Body of pancreas (tissue), 4 donors: ENCODE measurements at regions not wholly inside any gene's neighbourhood (a gene's known extent, or its start where the extent isn't known, plus 50 kb on each side); places are given as distances from the start of the nearest gene placed in this dataset.

Experiments
- ATAC-seq: fragments of 150-250 bp; one replicate; pipeline ENCODE4 v1.9.1; 2016
- DNase-seq, 4 donors: peaks; one replicate each; pipeline ENCODE4 v3.0.0-alpha.2; 2019
- H3K27ac ChIP-seq, 4 donors: fragments of 200-600 bp; sonication (generic); 1 replicate in 3 of 4; 2 replicates in 1 of 4; pipeline versions ENCODE4 v1.5.1 to v1.6.1; 2016 to 2019; ENCODE audit warnings: mild to moderate bottlenecking in 1 of 4, mixed read lengths in 1 of 4, moderate library complexity in 1 of 4
- H3K27me3 ChIP-seq, 2 donors: fragments of 200-600 bp; sonication (generic); one replicate each; pipeline ENCODE4 v1.6.0; 2016; ENCODE audit warnings: mild to moderate bottlenecking in 1 of 2
- H3K36me3 ChIP-seq, 2 donors: fragments of 200-600 bp; sonication (generic); replicated peaks in 1 of 2; 2 replicates each; pipeline ENCODE4 v1.5.1; 2016; ENCODE audit warnings: low read depth in 2 of 2; ENCODE audit not compliant: insufficient read depth in 1 of 2
- H3K4me1 ChIP-seq: fragments of 200-600 bp; sonication (generic); one replicate; pipeline ENCODE4 v1.6.0; 2016
- H3K4me3 ChIP-seq, 2 donors: fragments of 200-600 bp; sonication (generic); 1 replicate in 1 of 2; 2 replicates in 1 of 2; pipeline ENCODE4 v1.5.1; 2016 to 2019
- H3K9me3 ChIP-seq, 3 donors: fragments of 200-600 bp; sonication (generic); 1 replicate in 2 of 3; 2 replicates in 1 of 3; pipeline ENCODE4 v1.5.1; 2016
- CTCF ChIP-seq, 7 experiments: fragments of 450-650 bp in 4 of 7; fragments of 200-600 bp in 3 of 7; sonication (generic) in 3 of 7; IDR thresholded peaks; one replicate each; pipeline ENCODE4 v1.5.1; 2016 to 2019; ENCODE audit warnings: antibody characterized with exemption in 7 of 7
- POLR2A ChIP-seq, 3 donors: fragments of 450-650 bp; IDR thresholded peaks; one replicate each; pipeline ENCODE4 v1.6.1; 2016; ENCODE audit warnings: antibody characterized with exemption in 3 of 3, mild to moderate bottlenecking in 2 of 3
- WGBS, 2 donors: methylation state at CpG; one replicate each; pipeline ENCODE4 v1.1.5; 2017; 5-methylcytosine and 5-hydroxymethylcytosine counted together
- intact Hi-C: fragments of 100-400 bp; cut with DNase I; formaldehyde crosslinking; loops from one replicate; pipeline ENCODE4 v1.15.1; 2023

DNA sequence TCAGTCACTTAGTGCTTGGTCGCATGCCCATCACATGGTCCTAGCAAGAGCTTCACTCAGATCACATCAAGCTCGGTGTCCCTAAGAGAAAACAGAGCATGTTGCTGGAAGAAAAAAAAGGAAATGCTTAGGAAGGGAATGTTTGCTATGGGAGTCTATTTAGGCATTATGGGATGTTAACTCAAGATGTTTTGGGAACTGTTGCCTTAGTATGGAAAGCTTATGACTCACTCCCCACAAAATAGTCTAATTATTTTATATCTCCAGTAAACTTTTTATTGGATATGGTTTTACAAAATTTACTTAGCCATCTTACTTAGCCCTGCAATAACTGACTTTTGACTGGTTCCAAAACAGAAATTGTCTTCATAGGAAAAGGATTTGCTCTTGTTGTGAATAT, 439.5 kb upstream of the ZEB2 start:
- TF ChIP-seq CTCF (IDR thresholded peaks at IDR 0.05) (no peak), POLR2A (IDR thresholded peaks at IDR 0.05) (no peak)
- DNase-seq (no peak), ATAC-seq (no peak)
- Histone ChIP-seq H3K36me3 (no peaks in the 10 kb centered on the region), H3K4me1 (no peaks in the 10 kb centered on the region), H3K4me3 (no peak overlapping the region), H3K9me3 (no peaks in the 10 kb centered on the region), H3K27me3 (no peaks in the 10 kb centered on the region), H3K27ac (no peak overlapping the region)
- intact Hi-C loops, result no loop called here
- 85 to 90% methylated on average over 2 of the region's 2 CpGs for WGBS, 2 donors

- ATAC-seq (no peak), DNase-seq (no peak)
- intact Hi-C loops, result no loop called here
- Histone ChIP-seq H3K4me1 (no peaks in the 10 kb centered on the region), H3K36me3 (no peaks in the 10 kb centered on the region), H3K27ac (no peak overlapping the region), H3K27me3 (no peaks in the 10 kb centered on the region), H3K9me3 (no peaks in the 10 kb centered on the region), H3K4me3 (no peak overlapping the region)
- TF ChIP-seq CTCF (IDR thresholded peaks at IDR 0.05), result no peak
- TF ChIP-seq POLR2A (IDR thresholded peaks at IDR 0.05), result no peak
- 78 to 81% methylated on average over 3 of the region's 3 CpGs for WGBS, 2 donors
Observed at GRCh38 chr2:144950899-144951560, 431.1 kb upstream of the ZEB2 start.

GRCh38 chr2:144948205-144948855, 428.4 kb upstream of the ZEB2 start:
- no peak for TF ChIP-seq CTCF (IDR thresholded peaks at IDR 0.05)
- TF ChIP-seq POLR2A (IDR thresholded peaks at IDR 0.05), result no peak
- WGBS, 2 donors, result 57 to 62% methylated on average over 2 of the region's 2 CpGs
- H3K9me3 ChIP-seq, result no peaks in the 10 kb centered on the region
- H3K27ac ChIP-seq, result no peak overlapping the region
- H3K4me1 ChIP-seq, result no peaks in the 10 kb centered on the region
- H3K36me3 ChIP-seq, result no peaks in the 10 kb centered on the region
- ATAC-seq (no peak), DNase-seq (no peak)
- no peaks in the 10 kb centered on the region for H3K27me3 ChIP-seq
- intact Hi-C loops, result no loop called here
- H3K4me3 ChIP-seq, result no peak overlapping the region

- Histone ChIP-seq H3K27ac (no peak overlapping the region), H3K27me3 (no peaks in the 10 kb centered on the region), H3K36me3 (no peaks in the 10 kb centered on the region), H3K4me1 (no peaks in the 10 kb centered on the region), H3K9me3 (no peaks in the 10 kb centered on the region), H3K4me3 (no peak overlapping the region)
- WGBS, 2 donors, result 34 to 43% methylated on average over 2 of the region's 2 CpGs
- ATAC-seq (no peak), DNase-seq (no peak)
- intact Hi-C loops, result no loop called here
- TF ChIP-seq POLR2A (IDR thresholded peaks at IDR 0.05), result no peak
- TF ChIP-seq CTCF (IDR thresholded peaks at IDR 0.05), result no peak
Observed at GRCh38 chr2:144947709-144948037, 427.8 kb upstream of the ZEB2 start.

DNA sequence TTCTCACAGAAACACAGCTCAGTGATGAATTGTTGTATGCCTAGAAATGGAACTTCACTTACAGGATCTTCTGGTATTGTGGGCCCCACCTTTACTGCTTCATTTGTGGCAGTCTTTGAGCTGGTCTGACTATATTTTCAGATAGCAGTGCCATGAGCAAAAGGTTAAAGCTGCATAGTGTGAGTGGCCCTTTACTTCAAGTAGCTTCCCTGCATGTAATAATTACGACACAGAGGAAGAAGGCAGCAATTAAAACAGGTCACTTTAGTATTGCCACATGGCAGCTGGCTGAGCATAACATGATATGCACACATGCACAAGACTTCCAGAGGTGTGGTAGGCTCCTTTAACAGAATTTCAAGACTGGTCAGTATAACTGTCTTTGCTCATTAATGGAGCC, 426.3 kb upstream of the ZEB2 start:
- no peaks in the 10 kb centered on the region for H3K36me3 ChIP-seq
- no peaks in the 10 kb centered on the region for H3K27me3 ChIP-seq
- no peak overlapping the region for H3K27ac ChIP-seq
- no peaks in the 10 kb centered on the region for H3K9me3 ChIP-seq
- intact Hi-C loops, result no loop called here
- no peak for TF ChIP-seq POLR2A (IDR thresholded peaks at IDR 0.05)
- no peak for TF ChIP-seq CTCF (IDR thresholded peaks at IDR 0.05)
- 42 to 79% methylated on average over 1 of the region's 1 CpG for WGBS, 2 donors
- DNase-seq (no peak), ATAC-seq (no peak)
- H3K4me1 ChIP-seq, result no peaks in the 10 kb centered on the region
- no peak overlapping the region for H3K4me3 ChIP-seq
